WERI-Rb-1 (cell line): ENCODE measurements at regions not wholly inside any gene's neighbourhood (a gene's known extent, or its start where the extent isn't known, plus 50 kb on each side); places are given as distances from the start of the nearest gene placed in this dataset.

ENCODE experiments used
- DNase-seq: peaks from one replicate; pipeline ENCODE4 v3.0.0-alpha.2; 2020
- H3K27ac ChIP-seq: fragments of 250-450 bp; sonication (Bioruptor Pico); 2 replicates; pipeline ENCODE4 v1.5.1; 2020; ENCODE audit warnings: mild to moderate bottlenecking, moderate library complexity
- H3K27me3 ChIP-seq: fragments of 250-450 bp; sonication (Bioruptor Pico); 2 replicates; pipeline ENCODE4 v1.5.1; 2021; ENCODE audit warnings: mild to moderate bottlenecking, low read depth, moderate library complexity; ENCODE audit not compliant: insufficient read depth, severe bottlenecking
- H3K36me3 ChIP-seq: fragments of 250-450 bp; sonication (Bioruptor Pico); 2 replicates; pipeline ENCODE4 v1.5.1; 2020; ENCODE audit warnings: mild to moderate bottlenecking, moderate library complexity
- H3K4me3 ChIP-seq: 2 replicates; pipeline ENCODE4 v1.5.1; 2011; ENCODE audit warnings: low read depth, mild to moderate bottlenecking, control low read depth, low read length
- H3K9me3 ChIP-seq: fragments of 250-450 bp; sonication (Bioruptor Pico); 2 replicates; pipeline ENCODE4 v1.5.1; 2021; ENCODE audit warnings: mild to moderate bottlenecking, moderate library complexity; ENCODE audit not compliant: severe bottlenecking
- CTCF ChIP-seq: IDR thresholded peaks from 2 replicates; pipeline ENCODE4 v1.5.1; 2011; ENCODE audit warnings: low read depth, mild to moderate bottlenecking, control low read depth, inconsistent platforms, low read length

- Histone ChIP-seq H3K27ac (no peak overlapping the region), H3K4me3 (no peak overlapping the region), H3K9me3 (no peaks in the 10 kb centered on the region), H3K36me3 (no peaks in the 10 kb centered on the region), H3K27me3 (peaks cover 71% of the 10 kb centered on the region)
- TF ChIP-seq CTCF, result no peak
- DNase-seq, result no peak
Observed at GRCh38 chr1:14487671-14488070, 110.8 kb upstream of the KAZN start.

- Histone ChIP-seq H3K9me3 (no peaks in the 10 kb centered on the region), H3K36me3 (no peaks in the 10 kb centered on the region), H3K27ac (no peak overlapping the region), H3K4me3 (no peak overlapping the region), H3K27me3 (peaks cover 74% of the 10 kb centered on the region)
- DNase-seq, result no peak
- TF ChIP-seq CTCF, result no peak
Observed at GRCh38 chr1:14494911-14495310, 103.6 kb upstream of the KAZN start.

GRCh38 chr1:14495381-14495780 is 103.1 kb upstream of the KAZN start:
- Histone ChIP-seq H3K36me3 (no peaks in the 10 kb centered on the region), H3K4me3 (no peak overlapping the region), H3K27me3 (peaks cover 77% of the 10 kb centered on the region), H3K9me3 (no peaks in the 10 kb centered on the region), H3K27ac (no peak overlapping the region)
- no peak for DNase-seq
- no peak for TF ChIP-seq CTCF

GRCh38 chr1:14495996-14496395 is 102.5 kb upstream of the KAZN start:
- DNase-seq, result no peak
- H3K9me3 ChIP-seq, result no peaks in the 10 kb centered on the region
- H3K27ac ChIP-seq, result no peak overlapping the region
- peaks cover 72% of the 10 kb centered on the region for H3K27me3 ChIP-seq
- no peaks in the 10 kb centered on the region for H3K36me3 ChIP-seq
- no peak overlapping the region for H3K4me3 ChIP-seq
- no peak for TF ChIP-seq CTCF

- no peak for DNase-seq
- Histone ChIP-seq H3K27ac (no peak overlapping the region), H3K9me3 (no peaks in the 10 kb centered on the region), H3K27me3 (peaks cover 83% of the 10 kb centered on the region), H3K4me3 (no peak overlapping the region), H3K36me3 (no peaks in the 10 kb centered on the region)
- TF ChIP-seq CTCF, result no peak
Observed at GRCh38 chr1:14498839-14499238, 99.6 kb upstream of the KAZN start.

- no peak for TF ChIP-seq CTCF
- Histone ChIP-seq H3K27ac (no peak overlapping the region), H3K4me3 (no peak overlapping the region), H3K36me3 (no peaks in the 10 kb centered on the region), H3K9me3 (no peaks in the 10 kb centered on the region), H3K27me3 (peaks cover 84% of the 10 kb centered on the region)
- DNase-seq, result no peak
Observed at GRCh38 chr1:14499312-14500040, 99.0 kb upstream of the KAZN start.
